AG09319 (cell line): ENCODE measurements at regions not wholly inside any gene's neighbourhood (a gene's known extent, or its start where the extent isn't known, plus 50 kb on each side); places are given as distances from the start of the nearest gene placed in this dataset.

Experiments
- DNase-seq: peaks from one replicate; pipeline ENCODE4 v3.0.0-alpha.2; 2010; ENCODE audit warnings: low read depth; ENCODE audit errors: extremely low read depth
- CTCF ChIP-seq: IDR thresholded peaks from 2 replicates; pipeline ENCODE4 v1.5.1; 2011; ENCODE audit warnings: low read depth, mild to moderate bottlenecking, inconsistent platforms, low read length, moderate library complexity

DNA sequence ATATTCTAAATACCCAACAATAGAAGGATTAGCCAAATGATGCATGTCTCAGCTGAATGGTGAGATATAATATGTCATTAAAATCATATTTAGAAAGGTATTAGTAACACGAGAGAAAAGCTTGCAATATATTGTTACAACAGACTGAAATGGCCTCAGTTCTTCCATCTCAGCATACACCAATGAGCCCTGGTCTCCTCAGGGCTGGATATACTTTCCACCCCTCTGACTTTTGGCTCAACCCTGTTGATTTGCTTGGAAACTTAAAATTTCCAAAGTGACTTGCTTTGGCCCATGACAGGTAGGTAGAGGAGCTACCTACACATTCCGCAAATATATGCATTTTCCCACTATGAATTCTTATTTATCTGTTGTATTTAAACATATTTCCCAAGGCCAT lies 908.1 kb upstream of the TMEM132C start:
- DNase-seq, result no peak
- TF ChIP-seq CTCF, result no peak

DNA sequence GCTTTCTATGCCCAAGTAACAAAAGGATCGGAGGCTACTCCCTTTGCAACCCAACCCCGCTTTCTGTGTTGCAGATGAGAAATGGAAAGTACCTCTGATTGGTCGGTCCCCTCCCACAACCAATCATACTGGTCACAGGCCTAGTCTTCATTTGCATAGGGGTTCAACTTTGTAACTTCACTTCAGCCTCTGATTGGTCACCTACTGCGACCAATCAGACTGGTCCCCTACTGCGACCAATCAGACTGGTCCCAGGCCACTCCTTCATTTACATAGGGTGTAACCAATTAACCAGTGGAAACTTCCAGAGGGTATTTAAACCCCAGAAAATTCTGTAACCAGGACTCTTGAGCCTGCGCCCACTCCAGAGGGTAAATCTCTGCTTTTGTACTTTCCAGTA lies 906.4 kb upstream of the TMEM132C start:
- no peak for DNase-seq
- no peak for TF ChIP-seq CTCF

DNA sequence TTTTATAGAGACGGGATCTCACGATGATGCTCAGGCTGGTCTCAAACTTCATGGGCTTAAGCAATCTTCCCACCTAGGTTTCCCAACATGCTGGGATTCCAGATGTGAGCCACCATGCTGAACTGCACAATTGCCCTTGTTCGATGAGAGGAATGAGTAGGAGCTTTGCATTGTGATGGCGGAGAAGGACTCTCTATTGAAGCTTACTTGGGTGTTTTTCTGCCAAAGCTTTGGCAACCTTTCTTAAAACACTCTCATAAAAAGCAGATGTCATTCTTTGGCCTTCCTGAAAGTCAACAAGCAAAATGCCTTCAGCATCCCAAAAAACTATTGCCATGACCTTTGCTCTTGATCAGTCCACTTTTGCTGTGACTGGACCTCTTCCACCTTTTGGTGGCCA lies 904.8 kb upstream of the TMEM132C start:
- no peak for DNase-seq
- no peak for TF ChIP-seq CTCF

DNA sequence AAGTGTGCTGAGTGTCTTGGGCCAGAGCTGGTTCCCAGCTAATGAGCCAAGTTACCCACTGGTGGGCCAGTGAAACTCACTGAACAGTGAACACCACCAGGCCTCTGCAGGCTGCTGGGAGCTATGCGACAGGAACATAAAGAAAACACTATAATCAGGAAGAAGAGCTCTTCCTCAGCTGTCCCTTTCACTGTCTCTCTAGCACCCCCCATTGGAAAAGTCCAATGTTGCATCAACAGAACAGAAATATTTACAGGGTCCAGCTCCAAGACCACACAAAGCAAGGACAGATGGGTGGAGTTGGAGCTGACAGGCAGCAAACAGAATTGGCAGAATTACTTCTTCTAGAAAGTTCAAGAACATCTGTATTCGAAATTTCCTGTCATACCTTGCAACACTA lies 903.6 kb upstream of the TMEM132C start:
- TF ChIP-seq CTCF, result peak; percentile 24
- no peak for DNase-seq

GRCh38 chr12:127373559-127373958 lies 893.4 kb upstream of the TMEM132C start:
- no peak for DNase-seq
- TF ChIP-seq CTCF, result no peak

GRCh38 chr12:127374447-127374846 lies 892.5 kb upstream of the TMEM132C start:
- TF ChIP-seq CTCF, result no peak
- no peak for DNase-seq

DNA sequence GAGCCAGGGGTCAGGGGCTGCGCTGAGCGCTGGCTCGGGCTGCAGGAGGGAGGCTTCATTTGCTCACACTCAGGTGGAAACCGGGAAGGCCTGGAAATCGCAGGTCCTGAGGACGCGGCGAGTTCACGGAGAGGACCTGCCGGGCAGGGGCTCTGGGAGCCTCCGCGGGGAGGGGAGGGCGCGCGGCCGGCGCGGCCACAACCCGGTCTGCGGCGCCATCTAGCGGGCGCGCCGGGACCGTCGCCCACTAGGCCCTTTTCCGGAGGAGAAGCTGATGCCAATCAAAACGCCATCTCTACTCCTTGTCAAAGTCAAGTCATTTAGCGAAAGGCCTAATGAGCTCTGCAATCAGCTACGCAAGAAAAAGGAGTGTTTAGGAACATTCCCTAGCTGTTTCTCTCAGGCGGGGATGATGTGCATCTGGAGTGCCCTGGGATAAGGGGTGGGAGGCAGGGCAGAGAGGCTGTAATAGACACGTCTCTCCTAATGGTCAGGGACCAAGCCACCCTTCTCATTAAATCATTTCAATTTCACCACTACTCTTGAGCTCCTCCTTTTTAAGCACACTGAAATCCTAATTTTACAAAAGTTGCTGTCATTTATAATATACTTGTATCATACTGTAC lies 885.8 kb upstream of the TMEM132C start:
- no peak for DNase-seq
- peak; percentile 67 for TF ChIP-seq CTCF
